Memory B cell (primary cell): ENCODE measurements at regions not wholly inside any gene's neighbourhood (a gene's known extent, or its start where the extent isn't known, plus 50 kb on each side); places are given as distances from the start of the nearest gene placed in this dataset.
A peak's percentile ranks its signal among the peaks of the same experiment; 100 is the strongest.
"Not testable (repeated sequence)": the region's sequence is repeated elsewhere in the genome, so short reads cannot be mapped to it uniquely, and the experiment has no call there.

Source experiments
- ATAC-seq: fragments of 150-1000 bp; cut with Tn5 transposase; 2 replicates; pipeline ENCODE4 v1.10.0; 2021; ENCODE audit warnings: low read depth, mild to moderate bottlenecking, moderate library complexity
- DNase-seq, 2 donors: peaks; one replicate each; pipeline ENCODE4 v3.0.0; 2022; ENCODE audit warnings: low spot score in 2 of 2
- H3K27ac Mint-ChIP-seq: one replicate; pipeline ENCODE4 v1.8.0; 2022; ENCODE audit warnings: mild to moderate bottlenecking, moderate library complexity, mixed read lengths
- H3K27me3 Mint-ChIP-seq: one replicate; pipeline ENCODE4 v1.8.0; 2022; ENCODE audit warnings: mixed read lengths
- H3K36me3 Mint-ChIP-seq: one replicate; pipeline ENCODE4 v1.8.0; 2022; ENCODE audit warnings: mild to moderate bottlenecking, mixed read lengths
- H3K4me1 Mint-ChIP-seq: one replicate; pipeline ENCODE4 v1.8.0; 2022; ENCODE audit warnings: mixed read lengths
- H3K4me3 Mint-ChIP-seq: one replicate; pipeline ENCODE4 v1.8.0; 2022; ENCODE audit warnings: mild to moderate bottlenecking, moderate library complexity, mixed read lengths
- H3K9me3 Mint-ChIP-seq: one replicate; pipeline ENCODE4 v1.8.0; 2022; ENCODE audit warnings: mixed read lengths

DNA sequence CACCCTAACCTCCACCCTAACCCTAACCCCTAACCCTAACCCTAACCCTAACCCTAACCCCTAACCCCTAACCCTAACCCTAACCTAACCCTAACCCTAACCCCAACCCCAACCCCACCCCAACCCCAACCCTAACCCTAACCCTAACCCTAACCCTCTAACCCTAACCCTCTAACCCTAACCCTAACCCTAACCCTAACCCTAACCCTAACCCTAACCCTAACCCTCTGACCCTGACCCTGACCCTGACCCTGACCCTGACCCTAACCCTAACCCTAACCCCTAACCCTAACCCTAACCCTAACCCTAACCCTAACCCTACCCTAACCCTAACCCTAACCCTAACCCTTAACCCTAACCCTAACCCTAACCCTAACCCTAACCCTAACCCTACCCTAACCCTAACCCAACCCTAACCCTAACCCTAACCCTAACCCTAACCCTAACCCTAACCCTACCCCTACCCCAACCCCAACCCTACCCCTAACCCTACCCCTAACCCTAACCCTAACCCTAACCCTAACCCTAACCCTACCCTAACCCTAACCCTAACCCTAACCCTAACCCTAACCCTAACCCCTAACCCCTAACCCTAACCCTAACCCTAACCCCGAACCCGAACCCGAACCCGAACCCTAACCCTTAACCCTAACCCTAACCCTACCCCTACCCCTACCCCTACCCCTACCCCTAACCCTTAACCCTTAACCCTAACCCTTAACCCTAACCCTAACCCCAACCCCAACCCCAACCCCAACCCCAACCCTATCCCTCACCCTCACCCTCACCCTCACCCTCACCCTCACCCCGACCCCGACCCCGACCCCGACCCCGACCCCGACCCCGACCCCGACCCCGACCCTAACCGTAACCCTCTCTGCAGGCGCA lies 186.2 kb upstream of the CHL1 start:
- H3K9me3 Mint-ChIP-seq, H3K27ac Mint-ChIP-seq, H3K27me3 Mint-ChIP-seq, H3K36me3 Mint-ChIP-seq, H3K4me3 Mint-ChIP-seq, ATAC-seq, H3K4me1 Mint-ChIP-seq, DNase-seq: not testable (repeated sequence)

DNA sequence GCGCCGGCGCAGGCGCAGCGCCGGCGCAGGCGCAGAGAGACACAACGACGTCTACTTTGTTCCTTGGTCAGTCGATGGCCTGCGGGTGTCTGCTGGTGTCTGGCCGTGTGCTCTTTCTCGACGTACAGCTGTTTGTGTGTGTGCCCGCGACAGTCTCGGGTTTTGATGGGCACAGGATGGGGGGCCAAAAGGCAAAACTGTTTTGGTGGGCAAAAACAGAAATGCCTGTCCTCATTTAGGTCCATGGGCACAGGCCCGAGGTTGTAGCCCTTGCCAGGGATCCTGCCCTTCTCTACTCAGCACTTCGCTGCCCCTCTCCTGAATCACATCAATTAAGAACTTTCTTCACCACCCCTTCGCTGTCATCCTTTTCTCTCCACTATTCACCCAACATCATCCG lies 184.8 kb upstream of the CHL1 start:
- DNase-seq (peak in 1 of 2 donors; percentile 7), ATAC-seq (peak; percentile 57)
- Mint-ChIP-seq H3K36me3 (no peaks in the 10 kb centered on the region), H3K4me3 (peak overlapping the region; percentile 84), H3K27me3 (peaks cover 2% of the 10 kb centered on the region), H3K9me3 (peaks cover 1% of the 10 kb centered on the region), H3K4me1 (no peaks in the 10 kb centered on the region), H3K27ac (peak overlapping the region; percentile 93)

DNA sequence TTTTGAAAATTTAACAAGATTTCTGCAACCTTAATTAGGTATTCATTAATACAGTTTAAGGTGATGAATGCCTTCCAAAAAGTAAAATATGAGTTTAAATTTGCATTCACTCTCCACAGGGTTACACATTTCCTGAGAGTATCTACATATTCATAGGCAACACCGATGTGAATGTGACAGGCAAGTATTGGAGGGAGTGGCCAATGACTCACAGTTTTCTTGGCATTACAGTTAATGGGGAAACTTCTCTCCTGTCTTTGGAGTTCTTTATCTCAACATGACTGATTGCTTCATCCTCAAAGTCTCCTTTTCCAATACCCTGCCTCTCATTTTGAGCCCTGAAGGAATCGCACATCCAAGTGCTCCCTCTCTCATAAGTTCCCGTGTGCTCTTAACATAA lies 181.9 kb upstream of the CHL1 start:
- Mint-ChIP-seq H3K27me3 (peaks cover 2% of the 10 kb centered on the region), H3K9me3 (peaks cover 1% of the 10 kb centered on the region), H3K4me1 (no peaks in the 10 kb centered on the region), H3K27ac (no peak overlapping the region), H3K36me3 (no peaks in the 10 kb centered on the region), H3K4me3 (no peak overlapping the region)
- ATAC-seq, result no peak
- DNase-seq, result no peak

DNA sequence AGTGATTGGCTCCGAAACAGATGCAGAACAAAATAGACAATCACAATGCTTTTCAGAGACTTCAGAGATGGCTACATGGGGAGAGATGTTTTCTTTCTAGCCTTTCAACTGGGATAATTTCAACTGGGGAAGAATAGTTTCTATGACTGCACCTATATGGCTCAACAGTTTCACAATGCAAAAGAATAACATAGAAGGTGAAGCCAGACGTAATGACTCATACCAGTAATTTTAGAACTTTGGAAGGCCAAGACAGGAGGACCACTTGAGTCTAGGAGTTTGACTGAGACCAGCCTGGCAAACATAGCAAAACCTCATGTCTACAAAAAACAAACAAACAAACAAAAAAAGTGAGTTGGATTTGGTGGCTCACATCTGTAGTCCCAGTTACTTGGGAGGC lies 180.2 kb upstream of the CHL1 start:
- no peaks in the 10 kb centered on the region for H3K36me3 Mint-ChIP-seq
- H3K27ac Mint-ChIP-seq, result no peak overlapping the region
- ATAC-seq (no peak), DNase-seq (no peak)
- peaks cover 5% of the 10 kb centered on the region for H3K27me3 Mint-ChIP-seq
- H3K4me3 Mint-ChIP-seq, result no peak overlapping the region
- H3K4me1 Mint-ChIP-seq, result no peaks in the 10 kb centered on the region
- peaks cover 1% of the 10 kb centered on the region for H3K9me3 Mint-ChIP-seq

DNA sequence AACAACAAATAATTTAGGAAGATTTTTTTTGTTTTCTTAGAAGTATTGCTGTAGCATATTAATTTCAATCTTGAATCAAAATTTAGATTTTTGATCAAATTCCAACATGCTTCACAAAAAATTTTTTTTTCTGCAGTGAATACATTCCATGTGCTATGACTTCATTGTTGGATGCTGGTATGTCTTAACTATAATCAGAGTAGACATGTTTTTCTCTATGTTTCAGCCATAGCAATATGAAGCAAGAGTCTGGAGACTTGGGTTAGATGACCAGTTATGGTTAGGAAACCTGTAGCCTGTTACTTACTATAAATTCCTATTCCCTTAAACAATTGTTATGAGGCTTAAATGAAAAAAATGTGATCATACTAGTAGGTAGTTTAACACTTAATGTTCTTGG lies 176.1 kb upstream of the CHL1 start:
- no peaks in the 10 kb centered on the region for H3K36me3 Mint-ChIP-seq
- no peak for ATAC-seq
- H3K27ac Mint-ChIP-seq, result no peak overlapping the region
- no peak overlapping the region for H3K4me3 Mint-ChIP-seq
- H3K4me1 Mint-ChIP-seq, result no peaks in the 10 kb centered on the region
- no peak for DNase-seq
- no peaks in the 10 kb centered on the region for H3K9me3 Mint-ChIP-seq
- peaks cover 5% of the 10 kb centered on the region for H3K27me3 Mint-ChIP-seq

DNA sequence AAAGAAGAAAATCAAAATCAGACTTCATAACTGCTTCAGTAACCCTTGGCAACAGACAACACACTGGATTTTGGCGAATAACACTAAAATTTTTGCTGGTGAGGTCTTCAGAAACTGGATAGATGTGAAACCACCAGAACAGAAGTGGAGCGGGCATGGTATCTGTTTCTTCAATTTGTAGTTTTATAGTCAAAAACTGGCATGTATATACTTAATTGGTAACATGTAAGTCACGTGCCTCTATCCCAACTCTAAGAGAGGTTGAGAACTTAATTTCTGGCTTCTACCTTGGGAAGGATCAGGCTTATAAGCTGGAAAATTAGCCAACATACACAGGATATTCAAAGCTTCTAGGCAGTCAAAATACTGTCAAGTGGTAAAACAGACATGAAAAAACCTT lies 172.6 kb upstream of the CHL1 start:
- Mint-ChIP-seq H3K36me3 (no peaks in the 10 kb centered on the region), H3K27me3 (peaks cover 4% of the 10 kb centered on the region), H3K4me3 (no peak overlapping the region), H3K9me3 (no peaks in the 10 kb centered on the region), H3K27ac (no peak overlapping the region), H3K4me1 (no peaks in the 10 kb centered on the region)
- DNase-seq (no peak), ATAC-seq (no peak)

DNA sequence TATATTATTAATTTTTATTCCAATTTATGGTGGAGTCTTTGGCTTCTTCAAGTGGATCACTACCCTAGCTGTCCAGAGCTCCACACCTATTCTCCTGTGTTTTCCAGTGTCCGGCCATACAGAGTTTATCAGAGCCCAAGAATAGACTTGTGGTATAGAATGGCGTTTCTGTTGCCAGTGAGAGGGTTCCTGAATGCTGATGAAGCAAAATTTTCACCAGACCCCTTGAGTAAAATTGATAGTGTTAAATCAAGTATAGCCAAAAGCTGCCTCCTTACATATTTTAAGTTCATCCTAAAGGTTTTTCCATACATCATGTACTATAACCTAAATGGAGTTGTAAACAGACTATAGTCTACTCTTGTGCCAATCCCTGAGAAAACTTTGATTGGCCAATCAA lies 171.5 kb upstream of the CHL1 start:
- Mint-ChIP-seq H3K4me3 (no peak overlapping the region), H3K4me1 (no peaks in the 10 kb centered on the region), H3K27me3 (peaks cover 6% of the 10 kb centered on the region), H3K9me3 (no peaks in the 10 kb centered on the region), H3K27ac (no peak overlapping the region), H3K36me3 (no peaks in the 10 kb centered on the region)
- DNase-seq (no peak), ATAC-seq (no peak)

DNA sequence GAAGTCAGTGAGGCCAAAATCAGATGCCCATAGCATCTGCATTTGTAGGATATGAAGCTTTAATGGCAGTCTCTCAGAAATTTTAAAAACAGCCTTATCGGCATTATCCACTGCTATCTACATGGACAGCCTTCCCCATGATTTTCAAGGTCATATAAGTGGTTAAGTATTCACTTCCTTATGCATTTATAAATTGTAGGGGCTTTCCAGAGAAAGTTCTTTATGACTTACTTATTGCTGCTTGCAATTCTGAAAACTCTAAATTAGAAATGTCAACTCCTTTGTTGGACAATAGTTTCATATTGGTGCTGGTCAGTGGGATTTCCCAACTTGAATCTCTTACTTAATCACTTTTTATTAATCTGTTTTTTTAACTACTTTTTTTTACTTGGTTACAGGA lies 160.6 kb upstream of the CHL1 start:
- not testable (repeated sequence) for H3K36me3 Mint-ChIP-seq

DNA sequence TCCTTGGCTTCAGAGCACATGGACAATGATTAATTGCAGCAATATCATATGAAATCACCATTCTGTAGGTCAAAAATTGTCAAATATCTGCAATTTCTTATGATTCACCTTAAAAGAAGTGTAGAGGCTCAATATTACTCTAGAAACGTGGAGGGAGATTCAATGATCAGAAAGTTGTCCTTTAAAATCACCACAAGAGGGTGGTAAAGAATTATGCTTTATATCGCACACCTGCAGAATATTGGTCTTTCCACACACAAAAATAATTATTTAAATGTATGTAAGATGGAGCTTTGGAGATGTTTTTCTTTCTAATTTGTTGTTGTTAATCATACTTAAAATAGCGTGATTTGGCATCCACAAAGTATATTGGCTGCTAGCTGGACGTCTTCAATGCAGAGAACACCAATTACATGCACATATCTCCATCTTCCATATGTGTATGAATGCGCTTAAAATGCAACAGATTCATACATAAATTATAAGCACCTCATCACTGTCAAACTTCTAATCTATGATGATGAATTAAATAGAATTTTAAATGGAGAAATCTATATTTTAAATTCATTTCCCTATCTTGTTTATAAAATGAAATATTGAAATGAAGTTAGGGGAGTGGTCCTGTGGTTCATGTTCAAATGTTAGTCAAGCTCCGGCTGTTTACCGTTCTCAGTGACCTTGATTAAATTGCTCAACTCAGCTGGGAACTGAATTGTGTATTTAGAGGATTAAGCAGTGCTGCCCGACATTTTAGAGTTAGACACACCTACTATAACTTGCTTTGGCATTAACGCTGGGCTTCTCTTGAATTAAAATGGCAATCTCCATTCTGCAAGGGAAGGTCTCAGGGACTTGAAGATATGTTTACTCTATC lies 153.5 kb upstream of the CHL1 start:
- DNase-seq, result peak in 1 of 2 donors; percentile 25
- H3K27ac Mint-ChIP-seq, H3K36me3 Mint-ChIP-seq, H3K4me3 Mint-ChIP-seq, H3K4me1 Mint-ChIP-seq, H3K9me3 Mint-ChIP-seq: not testable (repeated sequence)
- H3K27me3 Mint-ChIP-seq, result peaks cover 12% of the 10 kb centered on the region
- ATAC-seq, result peak; percentile 53

More for the DNA sequence above, 160.6 kb upstream of the CHL1 start:
- not testable (repeated sequence) for H3K4me1 Mint-ChIP-seq, DNase-seq, H3K27me3 Mint-ChIP-seq, ATAC-seq, H3K9me3 Mint-ChIP-seq, H3K27ac Mint-ChIP-seq, H3K4me3 Mint-ChIP-seq

DNA sequence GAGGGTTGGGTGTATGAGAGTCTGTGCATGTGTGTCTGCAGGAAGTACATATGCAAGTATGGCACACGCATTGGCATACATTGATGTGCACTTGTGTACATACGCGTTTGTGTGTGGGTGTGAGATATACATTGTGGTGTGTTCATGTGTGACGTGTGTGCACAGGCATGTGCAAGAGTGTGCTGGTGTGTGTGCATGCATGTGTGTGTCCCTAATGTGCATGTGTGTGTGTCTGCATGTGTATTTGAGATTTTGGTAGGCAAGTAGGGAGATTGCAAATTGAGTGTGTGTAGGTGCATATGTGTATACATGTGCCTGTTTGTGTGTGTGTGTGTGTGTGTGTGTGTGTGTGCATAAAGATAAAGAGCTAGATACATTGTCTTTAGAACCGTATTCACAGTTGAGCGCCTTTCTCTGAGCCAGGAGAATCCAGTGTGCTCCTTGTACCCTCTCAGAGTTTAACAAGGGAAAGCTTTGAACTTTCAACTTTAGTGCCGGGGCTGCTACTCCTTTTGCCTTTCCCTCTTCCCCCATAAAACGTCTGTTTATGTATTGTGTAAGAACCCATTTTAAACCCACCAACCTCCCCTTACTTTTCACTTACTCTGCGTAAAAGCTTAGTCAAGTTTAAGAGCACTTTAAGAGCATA lies 152.4 kb upstream of the CHL1 start:
- Mint-ChIP-seq H3K4me3 (no peak overlapping the region), H3K9me3 (no peaks in the 10 kb centered on the region), H3K36me3 (no peaks in the 10 kb centered on the region), H3K27me3 (peaks cover 12% of the 10 kb centered on the region), H3K27ac (no peak overlapping the region), H3K4me1 (peaks cover 7% of the 10 kb centered on the region)
- DNase-seq (no peak), ATAC-seq (no peak)

DNA sequence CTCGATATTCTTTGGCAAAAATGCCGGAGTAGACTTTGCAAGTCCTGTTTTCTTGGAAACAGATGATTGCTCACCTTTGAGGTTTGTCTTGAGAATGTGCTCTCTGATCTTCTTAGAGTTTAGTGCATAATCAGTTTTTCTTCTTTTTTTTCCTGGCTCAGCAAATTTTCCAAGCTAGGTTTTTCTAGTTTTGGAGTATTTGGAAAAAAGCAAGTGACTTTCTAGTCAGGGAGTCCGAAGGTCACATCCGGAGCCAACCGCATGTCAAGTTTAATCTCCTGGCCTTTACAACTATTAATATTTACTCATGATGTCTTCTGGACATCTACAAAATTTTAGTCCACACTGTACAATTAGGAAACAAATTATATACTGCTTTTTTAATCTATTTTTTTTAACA lies 151.6 kb upstream of the CHL1 start:
- not testable (repeated sequence) for H3K36me3 Mint-ChIP-seq, H3K27me3 Mint-ChIP-seq, H3K9me3 Mint-ChIP-seq, H3K4me3 Mint-ChIP-seq, H3K27ac Mint-ChIP-seq, H3K4me1 Mint-ChIP-seq, ATAC-seq, DNase-seq

DNA sequence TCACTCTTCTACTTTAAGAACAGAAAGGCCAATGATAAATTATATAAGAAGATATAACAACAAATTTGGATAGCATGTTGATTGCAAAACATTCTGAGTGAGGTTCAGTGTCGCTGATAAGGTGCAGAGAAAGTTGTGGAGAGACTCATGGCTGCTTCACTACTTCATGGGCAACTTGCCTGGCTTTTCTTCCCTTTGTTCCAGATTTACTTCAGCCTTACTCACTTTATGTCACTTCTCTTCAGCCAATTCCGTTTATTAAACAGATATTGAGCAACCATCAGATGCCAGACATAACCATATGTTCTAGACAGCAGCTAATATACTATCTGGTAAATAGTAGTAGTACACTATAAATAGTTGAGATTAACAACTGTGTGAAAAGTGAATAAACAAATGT lies 150.0 kb upstream of the CHL1 start:
- H3K9me3 Mint-ChIP-seq, result peaks cover 3% of the 10 kb centered on the region
- no peak overlapping the region for H3K4me3 Mint-ChIP-seq
- no peak overlapping the region for H3K27ac Mint-ChIP-seq
- no peaks in the 10 kb centered on the region for H3K36me3 Mint-ChIP-seq
- peaks cover 10% of the 10 kb centered on the region for H3K27me3 Mint-ChIP-seq
- H3K4me1 Mint-ChIP-seq, result peaks cover 7% of the 10 kb centered on the region
- DNase-seq, result no peak
- ATAC-seq, result no peak

DNA sequence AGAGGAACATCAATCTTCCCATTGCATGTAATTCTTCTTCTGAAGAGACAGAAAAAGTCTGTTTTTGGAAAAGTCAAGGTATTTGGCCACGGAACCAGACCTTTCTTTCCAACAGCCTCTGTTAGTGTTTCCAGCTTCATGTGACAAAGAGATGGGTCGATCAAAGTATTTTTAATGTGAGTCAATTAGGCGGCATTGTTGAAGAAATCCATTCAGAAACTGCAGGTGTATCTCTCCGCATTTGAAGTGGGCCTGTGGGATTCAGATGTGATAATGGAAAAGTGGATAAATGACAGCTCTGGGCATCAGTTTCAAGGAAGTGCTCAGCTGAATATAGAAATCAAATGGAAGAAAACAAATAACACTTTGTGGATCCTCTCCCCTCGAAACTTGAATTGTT lies 143.1 kb upstream of the CHL1 start:
- DNase-seq, H3K4me3 Mint-ChIP-seq, H3K36me3 Mint-ChIP-seq, H3K9me3 Mint-ChIP-seq, ATAC-seq, H3K4me1 Mint-ChIP-seq, H3K27ac Mint-ChIP-seq, H3K27me3 Mint-ChIP-seq: not testable (repeated sequence)

DNA sequence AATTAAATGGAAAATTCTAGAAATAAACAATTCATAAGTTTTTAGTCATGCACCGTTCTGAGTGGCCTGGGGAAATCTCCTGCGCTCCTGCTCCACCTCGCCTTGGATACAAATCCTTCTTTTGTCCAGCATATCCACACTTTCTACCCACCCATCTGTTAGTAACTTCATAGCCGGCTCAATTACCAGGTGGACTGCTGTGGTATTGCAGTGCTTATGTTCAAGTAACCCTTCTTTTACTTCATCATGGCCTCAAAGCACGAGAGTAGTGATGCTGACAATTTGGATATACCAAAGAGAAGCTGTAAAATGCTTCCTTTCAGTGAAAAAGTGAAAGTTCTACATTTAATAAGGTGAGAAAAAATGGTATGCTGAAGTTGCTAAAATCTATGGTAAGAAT lies 142.3 kb upstream of the CHL1 start:
- Mint-ChIP-seq H3K4me3 (no peak overlapping the region), H3K36me3 (no peaks in the 10 kb centered on the region), H3K27me3 (no peaks in the 10 kb centered on the region), H3K9me3 (peaks cover 4% of the 10 kb centered on the region), H3K27ac (no peak overlapping the region), H3K4me1 (no peaks in the 10 kb centered on the region)
- no peak for ATAC-seq
- no peak for DNase-seq
